K562 (cell line): ENCODE measurements at regions not wholly inside any gene's neighbourhood (a gene's known extent, or its start where the extent isn't known, plus 50 kb on each side); places are given as distances from the start of the nearest gene placed in this dataset.

Source experiments
- C11orf30 ChIP-seq: fragments of 450-650 bp; IDR thresholded peaks from 2 replicates; pipeline ENCODE4 v1.6.1; 2016; ENCODE audit warnings: low read depth, mild to moderate bottlenecking
- CCNT2 ChIP-seq: IDR thresholded peaks from 2 replicates; pipeline ENCODE4 v1.6.1; 2011; ENCODE audit warnings: borderline replicate concordance, low read depth, mild to moderate bottlenecking, moderate library complexity, mixed read lengths, low read length; ENCODE audit not compliant: insufficient read length; ENCODE audit errors: extremely low read depth
- CREM ChIP-seq: IDR thresholded peaks from 2 replicates; pipeline ENCODE4 v1.6.1; 2014; ENCODE audit warnings: antibody characterized with exemption, low read depth
- EHMT2 ChIP-seq: fragments of 450-650 bp; IDR thresholded peaks from 2 replicates; pipeline ENCODE4 v1.6.1; 2018; ENCODE audit warnings: antibody characterized with exemption
- FOS ChIP-seq: IDR thresholded peaks from 3 replicates; pipeline ENCODE4 v1.6.1; 2011; ENCODE audit not compliant: insufficient read length; ENCODE audit errors: extremely low read depth
- ILK ChIP-seq: fragments of 450-650 bp; IDR thresholded peaks from 2 replicates; pipeline ENCODE4 v1.6.1; 2016; ENCODE audit warnings: missing genetic modification characterization, low read depth, mild to moderate bottlenecking, missing compliant biosample characterization, moderate library complexity, borderline replicate concordance
- JUN ChIP-seq, 2 experiments: sonication (generic) in 1 of 2; formaldehyde crosslinking in 1 of 2; IDR thresholded peaks; 2 replicates each; pipeline versions ENCODE4 v1.6.1 to v1.8.0; 2012 to 2022; ENCODE audit warnings: borderline replicate concordance in 2 of 2, mild to moderate bottlenecking in 2 of 2, improper control_type of control experiment in 1 of 2, low read depth in 1 of 2, low read length in 1 of 2, missing genetic modification reagents in 1 of 2
- MAFK ChIP-seq: IDR thresholded peaks from 2 replicates; pipeline ENCODE4 v1.6.1; 2011; ENCODE audit warnings: low read length, improper control_type of control experiment
- POLR2AphosphoS5 ChIP-seq: IDR thresholded peaks from 2 replicates; pipeline ENCODE4 v1.6.1; 2011; ENCODE audit warnings: mild to moderate bottlenecking, low read depth, low read length, moderate library complexity; ENCODE audit not compliant: control insufficient read depth, insufficient read depth
- SOX6 ChIP-seq: fragments of 450-650 bp; IDR thresholded peaks from 2 replicates; pipeline ENCODE4 v1.6.1; 2014; ENCODE audit warnings: mild to moderate bottlenecking
- SRSF3 ChIP-seq: fragments of 200-400 bp; formaldehyde crosslinking; IDR thresholded peaks from 2 replicates; pipeline ENCODE4 v1.6.1; 2016; ENCODE audit warnings: mild to moderate bottlenecking, low read length, moderate library complexity; ENCODE audit not compliant: insufficient read depth
- TEAD1 ChIP-seq, 2 experiments: fragments of 450-650 bp in 1 of 2; sonication (generic) in 1 of 2; formaldehyde crosslinking; IDR thresholded peaks; 2 replicates each; pipeline versions ENCODE4 v1.4.0 to v1.8.0; 2020 to 2022; ENCODE audit warnings: mild to moderate bottlenecking in 2 of 2, missing genetic modification reagents in 1 of 2
- ZEB2 ChIP-seq: fragments of 450-650 bp; IDR thresholded peaks from 2 replicates; pipeline ENCODE4 v1.6.1; 2016
- TF ChIP-seq, protein P1 (sequence below), 2 experiments: fragments of 450-650 bp in 1 of 2; sonication (generic) in 1 of 2; formaldehyde crosslinking in 1 of 2; IDR thresholded peaks; 2 replicates each; pipeline versions ENCODE4 v1.7.1 to v1.9.0; 2016 to 2022; ENCODE audit warnings: inconsistent platforms in 1 of 2, mild to moderate bottlenecking in 1 of 2, missing genetic modification reagents in 1 of 2
- TF ChIP-seq, protein P2 (sequence below): fragments of 250-450 bp; sonication (Bioruptor Pico); IDR thresholded peaks from 2 replicates; pipeline ENCODE4 v1.8.0; 2021; ENCODE audit warnings: moderate library complexity, mild to moderate bottlenecking, inconsistent platforms
- TF ChIP-seq, protein P3 (sequence below): sonication (generic); formaldehyde crosslinking; IDR thresholded peaks from 2 replicates; pipeline ENCODE4 v1.8.0; 2022; ENCODE audit warnings: missing genetic modification reagents, mild to moderate bottlenecking, moderate library complexity, borderline replicate concordance

DNA sequence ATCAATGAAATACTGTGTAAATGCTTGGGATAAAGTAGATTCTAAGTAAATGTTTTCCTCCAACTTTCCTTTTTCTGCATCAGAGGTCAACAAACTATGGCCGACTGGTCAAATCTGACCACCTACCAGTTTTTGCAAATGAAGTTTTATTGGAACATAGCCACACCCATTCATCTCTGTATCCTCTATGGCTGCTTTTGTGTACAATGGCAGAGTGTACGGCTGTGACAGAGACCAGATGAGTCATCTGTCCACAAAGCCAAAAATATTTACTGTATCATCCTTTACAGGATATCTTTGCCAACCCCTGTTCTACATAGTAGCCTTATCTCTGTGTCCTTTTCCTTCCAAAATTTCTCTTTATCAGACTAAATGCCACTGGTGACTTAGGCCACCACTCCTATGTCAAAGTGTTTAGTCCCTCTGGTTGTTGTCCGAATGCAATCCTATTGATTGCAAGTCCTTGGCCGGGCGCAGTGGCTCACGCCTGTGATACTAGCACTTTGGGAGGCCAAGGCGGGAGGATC, 218.4 kb upstream of the KLF4 start (continued):
- TF ChIP-seq, protein P1, sequence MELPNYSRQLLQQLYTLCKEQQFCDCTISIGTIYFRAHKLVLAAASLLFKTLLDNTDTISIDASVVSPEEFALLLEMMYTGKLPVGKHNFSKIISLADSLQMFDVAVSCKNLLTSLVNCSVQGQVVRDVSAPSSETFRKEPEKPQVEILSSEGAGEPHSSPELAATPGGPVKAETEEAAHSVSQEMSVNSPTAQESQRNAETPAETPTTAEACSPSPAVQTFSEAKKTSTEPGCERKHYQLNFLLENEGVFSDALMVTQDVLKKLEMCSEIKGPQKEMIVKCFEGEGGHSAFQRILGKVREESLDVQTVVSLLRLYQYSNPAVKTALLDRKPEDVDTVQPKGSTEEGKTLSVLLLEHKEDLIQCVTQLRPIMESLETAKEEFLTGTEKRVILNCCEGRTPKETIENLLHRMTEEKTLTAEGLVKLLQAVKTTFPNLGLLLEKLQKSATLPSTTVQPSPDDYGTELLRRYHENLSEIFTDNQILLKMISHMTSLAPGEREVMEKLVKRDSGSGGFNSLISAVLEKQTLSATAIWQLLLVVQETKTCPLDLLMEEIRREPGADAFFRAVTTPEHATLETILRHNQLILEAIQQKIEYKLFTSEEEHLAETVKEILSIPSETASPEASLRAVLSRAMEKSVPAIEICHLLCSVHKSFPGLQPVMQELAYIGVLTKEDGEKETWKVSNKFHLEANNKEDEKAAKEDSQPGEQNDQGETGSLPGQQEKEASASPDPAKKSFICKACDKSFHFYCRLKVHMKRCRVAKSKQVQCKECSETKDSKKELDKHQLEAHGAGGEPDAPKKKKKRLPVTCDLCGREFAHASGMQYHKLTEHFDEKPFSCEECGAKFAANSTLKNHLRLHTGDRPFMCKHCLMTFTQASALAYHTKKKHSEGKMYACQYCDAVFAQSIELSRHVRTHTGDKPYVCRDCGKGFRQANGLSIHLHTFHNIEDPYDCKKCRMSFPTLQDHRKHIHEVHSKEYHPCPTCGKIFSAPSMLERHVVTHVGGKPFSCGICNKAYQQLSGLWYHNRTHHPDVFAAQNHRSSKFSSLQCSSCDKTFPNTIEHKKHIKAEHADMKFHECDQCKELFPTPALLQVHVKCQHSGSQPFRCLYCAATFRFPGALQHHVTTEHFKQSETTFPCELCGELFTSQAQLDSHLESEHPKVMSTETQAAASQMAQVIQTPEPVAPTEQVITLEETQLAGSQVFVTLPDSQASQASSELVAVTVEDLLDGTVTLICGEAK (IDR thresholded peaks at IDR 0.05), result no peak
- TF ChIP-seq, protein P1 (CRISPR knock-in tag; IDR thresholded peaks at IDR 0.05), result no peak
- TF ChIP-seq MAFK (peak; percentile 67; the same call in 1 of the 2 replicates), ZEB2 (peak; percentile 74), ILK (tag) (no peak), EHMT2 (peak; percentile 62; the same call in 1 of the 2 replicates), CCNT2 (peak; percentile 58), TEAD1 (CRISPR knock-in tag; IDR thresholded peaks at IDR 0.05) (peak in 1 of 2 experiments; percentile 33; a peak in 1 of 4 replicates), POLR2AphosphoS5 (no peak), SRSF3 (no peak), C11orf30 (peak; percentile 70), CREM (no peak), FOS (peak; percentile 55), JUN (IDR thresholded peaks at IDR 0.05; ENCODE audit: borderline replicate concordance, low read depth, low read length) (peak; percentile 89), JUN (CRISPR knock-in tag; IDR thresholded peaks at IDR 0.05; ENCODE audit: borderline replicate concordance) (no peak), SOX6 (peak; percentile 90)
- TF ChIP-seq, protein P2, sequence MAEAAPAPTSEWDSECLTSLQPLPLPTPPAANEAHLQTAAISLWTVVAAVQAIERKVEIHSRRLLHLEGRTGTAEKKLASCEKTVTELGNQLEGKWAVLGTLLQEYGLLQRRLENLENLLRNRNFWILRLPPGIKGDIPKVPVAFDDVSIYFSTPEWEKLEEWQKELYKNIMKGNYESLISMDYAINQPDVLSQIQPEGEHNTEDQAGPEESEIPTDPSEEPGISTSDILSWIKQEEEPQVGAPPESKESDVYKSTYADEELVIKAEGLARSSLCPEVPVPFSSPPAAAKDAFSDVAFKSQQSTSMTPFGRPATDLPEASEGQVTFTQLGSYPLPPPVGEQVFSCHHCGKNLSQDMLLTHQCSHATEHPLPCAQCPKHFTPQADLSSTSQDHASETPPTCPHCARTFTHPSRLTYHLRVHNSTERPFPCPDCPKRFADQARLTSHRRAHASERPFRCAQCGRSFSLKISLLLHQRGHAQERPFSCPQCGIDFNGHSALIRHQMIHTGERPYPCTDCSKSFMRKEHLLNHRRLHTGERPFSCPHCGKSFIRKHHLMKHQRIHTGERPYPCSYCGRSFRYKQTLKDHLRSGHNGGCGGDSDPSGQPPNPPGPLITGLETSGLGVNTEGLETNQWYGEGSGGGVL, result no peak
- TF ChIP-seq, protein P3, sequence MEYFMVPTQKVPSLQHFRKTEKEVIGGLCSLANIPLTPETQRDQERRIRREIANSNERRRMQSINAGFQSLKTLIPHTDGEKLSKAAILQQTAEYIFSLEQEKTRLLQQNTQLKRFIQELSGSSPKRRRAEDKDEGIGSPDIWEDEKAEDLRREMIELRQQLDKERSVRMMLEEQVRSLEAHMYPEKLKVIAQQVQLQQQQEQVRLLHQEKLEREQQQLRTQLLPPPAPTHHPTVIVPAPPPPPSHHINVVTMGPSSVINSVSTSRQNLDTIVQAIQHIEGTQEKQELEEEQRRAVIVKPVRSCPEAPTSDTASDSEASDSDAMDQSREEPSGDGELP, result no peak
